Natural killer cell (primary cell): ENCODE measurements at regions not wholly inside any gene's neighbourhood (a gene's known extent, or its start where the extent isn't known, plus 50 kb on each side); places are given as distances from the start of the nearest gene placed in this dataset.
A peak's percentile ranks its signal among the peaks of the same experiment; 100 is the strongest.

Experiments used
- ATAC-seq, 3 donors: fragments of 150-1000 bp in 2 of 3; fragments of 200-7000 bp in 1 of 3; cut with Tn5 transposase; 1 replicate in 1 of 3; 2 replicates in 2 of 3; pipeline ENCODE4 v1.10.0; 2021; ENCODE audit warnings: mild to moderate bottlenecking in 2 of 3, moderate library complexity in 2 of 3
- DNase-seq, 2 donors: peaks; one replicate each; pipeline versions ENCODE4 v3.0.0 to v3.0.0-alpha.2; 2013 to 2021; ENCODE audit warnings: mixed read lengths in 1 of 2
- H3K27ac ChIP-seq: one replicate; pipeline ENCODE4 v1.5.1; 2013; ENCODE audit warnings: mild to moderate bottlenecking, low read length
- H3K27me3 ChIP-seq: one replicate; pipeline ENCODE4 v1.6.1; 2013; ENCODE audit warnings: low read length; ENCODE audit not compliant: control insufficient read depth, insufficient read depth
- H3K36me3 ChIP-seq: one replicate; pipeline ENCODE4 v1.6.1; 2013; ENCODE audit warnings: low read length; ENCODE audit not compliant: control insufficient read depth, insufficient read depth
- H3K4me1 ChIP-seq: one replicate; pipeline ENCODE4 v1.6.1; 2013; ENCODE audit warnings: low read length; ENCODE audit not compliant: control insufficient read depth, insufficient read depth
- H3K4me3 ChIP-seq: one replicate; pipeline ENCODE4 v1.5.1; 2013; ENCODE audit warnings: low read length
- H3K9me3 ChIP-seq: one replicate; pipeline ENCODE4 v1.6.1; 2013; ENCODE audit warnings: low read length; ENCODE audit not compliant: control insufficient read depth, insufficient read depth
- H3K27ac Mint-ChIP-seq, 2 donors: one replicate each; pipeline ENCODE4 v1.8.0; 2022; ENCODE audit warnings: mild to moderate bottlenecking in 2 of 2, mixed read lengths in 2 of 2, moderate library complexity in 1 of 2
- H3K27me3 Mint-ChIP-seq, 2 donors: one replicate each; pipeline ENCODE4 v1.8.0; 2022; ENCODE audit warnings: low read depth in 2 of 2, mixed read lengths in 2 of 2
- H3K36me3 Mint-ChIP-seq: one replicate; pipeline ENCODE4 v1.8.0; 2022; ENCODE audit warnings: mixed read lengths
- H3K4me1 Mint-ChIP-seq, 2 donors: one replicate each; pipeline ENCODE4 v1.8.0; 2022; ENCODE audit warnings: mixed read lengths in 2 of 2
- H3K4me3 Mint-ChIP-seq: one replicate; pipeline ENCODE4 v1.8.0; 2022; ENCODE audit warnings: mild to moderate bottlenecking, moderate library complexity, mixed read lengths
- H3K9me3 Mint-ChIP-seq, 2 donors: one replicate each; pipeline ENCODE4 v1.8.0; 2022; ENCODE audit warnings: mixed read lengths in 2 of 2
- WGBS: methylation state at CpG from one replicate; pipeline ENCODE4 v1.1.7; 2013; ENCODE audit warnings: missing lambda C conversion rate; ENCODE audit not compliant: insufficient coverage; 5-methylcytosine and 5-hydroxymethylcytosine counted together
- intact Hi-C: fragments of 100-400 bp; cut with micrococcal nuclease; formaldehyde crosslinking; loops from one replicate; pipeline ENCODE4 v1.14.2; 2022
- TF ChIP-seq, protein P1 (sequence below): fragments of 200-600 bp; IDR thresholded peaks from one replicate; pipeline ENCODE4 v1.8.0; 2022; ENCODE audit warnings: antibody characterized with exemption

DNA sequence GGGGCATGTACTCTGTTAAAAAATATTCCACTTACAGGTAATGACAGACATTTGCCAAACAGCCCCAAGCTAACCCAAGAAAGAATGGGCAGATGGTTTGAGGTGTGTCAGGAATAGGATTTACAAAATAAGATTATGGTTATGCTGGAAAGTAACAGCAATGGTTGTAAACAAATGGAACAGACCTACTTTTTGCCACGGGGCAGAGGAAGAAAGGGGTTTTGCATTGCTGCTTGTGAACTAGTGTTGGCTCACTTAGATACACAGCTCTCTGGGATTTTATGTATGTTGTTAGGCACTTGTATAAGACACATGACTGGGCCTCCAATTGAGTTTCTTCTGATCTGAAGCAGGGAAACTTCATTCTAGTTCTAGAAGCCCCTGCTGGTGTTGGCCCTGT, 191.5 kb upstream of the GDNF start:
- TF ChIP-seq, protein P1, sequence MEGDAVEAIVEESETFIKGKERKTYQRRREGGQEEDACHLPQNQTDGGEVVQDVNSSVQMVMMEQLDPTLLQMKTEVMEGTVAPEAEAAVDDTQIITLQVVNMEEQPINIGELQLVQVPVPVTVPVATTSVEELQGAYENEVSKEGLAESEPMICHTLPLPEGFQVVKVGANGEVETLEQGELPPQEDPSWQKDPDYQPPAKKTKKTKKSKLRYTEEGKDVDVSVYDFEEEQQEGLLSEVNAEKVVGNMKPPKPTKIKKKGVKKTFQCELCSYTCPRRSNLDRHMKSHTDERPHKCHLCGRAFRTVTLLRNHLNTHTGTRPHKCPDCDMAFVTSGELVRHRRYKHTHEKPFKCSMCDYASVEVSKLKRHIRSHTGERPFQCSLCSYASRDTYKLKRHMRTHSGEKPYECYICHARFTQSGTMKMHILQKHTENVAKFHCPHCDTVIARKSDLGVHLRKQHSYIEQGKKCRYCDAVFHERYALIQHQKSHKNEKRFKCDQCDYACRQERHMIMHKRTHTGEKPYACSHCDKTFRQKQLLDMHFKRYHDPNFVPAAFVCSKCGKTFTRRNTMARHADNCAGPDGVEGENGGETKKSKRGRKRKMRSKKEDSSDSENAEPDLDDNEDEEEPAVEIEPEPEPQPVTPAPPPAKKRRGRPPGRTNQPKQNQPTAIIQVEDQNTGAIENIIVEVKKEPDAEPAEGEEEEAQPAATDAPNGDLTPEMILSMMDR = no peak
- Mint-ChIP-seq H3K4me3 (no peak overlapping the region), H3K36me3 (no peaks in the 10 kb centered on the region), H3K27me3 (no peaks in the 10 kb centered on the region), H3K27ac (no peak overlapping the region), H3K4me1 (no peaks in the 10 kb centered on the region), H3K9me3 (peaks cover 2% of the 10 kb centered on the region in 2 donors)
- Histone ChIP-seq H3K27me3 (no peaks in the 10 kb centered on the region), H3K9me3 (no peaks in the 10 kb centered on the region), H3K36me3 (no peaks in the 10 kb centered on the region), H3K4me1 (no peaks in the 10 kb centered on the region), H3K4me3 (no peak overlapping the region), H3K27ac (no peak overlapping the region)
- ATAC-seq (no peak), DNase-seq (no peak)
- 94% methylated on average over 1 of the region's 1 CpG for WGBS
- intact Hi-C loops = no loop called here

DNA sequence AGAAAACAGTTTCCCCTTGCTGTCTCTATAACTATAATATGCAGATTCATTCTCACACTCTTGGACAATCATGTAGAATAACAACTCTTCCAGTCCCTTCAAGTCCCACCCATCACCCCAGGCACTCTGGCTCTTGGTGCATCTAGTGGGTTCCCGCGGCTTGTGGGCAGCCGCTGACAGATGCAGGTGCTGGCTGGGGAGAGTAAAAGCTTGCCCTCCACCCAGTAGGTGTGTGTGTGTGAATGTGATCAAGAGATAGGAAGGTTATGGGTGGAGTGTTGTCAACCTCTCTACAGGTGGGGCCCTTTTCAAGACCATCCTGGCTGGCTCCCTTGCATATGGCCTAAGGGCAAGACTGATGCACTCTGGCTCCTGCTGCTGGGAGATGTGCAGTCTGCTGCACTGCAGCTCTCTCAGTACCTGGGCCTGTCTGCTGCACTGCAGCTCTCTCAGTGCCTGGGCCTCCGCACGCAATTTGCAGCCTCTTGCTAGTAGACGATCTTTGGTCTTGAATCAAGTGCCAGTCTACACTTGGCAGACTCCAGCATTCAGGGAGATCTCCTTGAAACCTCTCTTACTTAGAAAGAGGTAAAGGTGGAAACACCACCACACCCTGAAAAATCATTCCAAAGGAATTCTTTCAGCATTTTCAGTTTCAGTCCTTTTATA, 189.7 kb upstream of the GDNF start:
- H3K27me3 Mint-ChIP-seq = no peaks in the 10 kb centered on the region
- TF ChIP-seq, protein P1 = no peak
- no peak overlapping the region for H3K4me3 ChIP-seq

DNA sequence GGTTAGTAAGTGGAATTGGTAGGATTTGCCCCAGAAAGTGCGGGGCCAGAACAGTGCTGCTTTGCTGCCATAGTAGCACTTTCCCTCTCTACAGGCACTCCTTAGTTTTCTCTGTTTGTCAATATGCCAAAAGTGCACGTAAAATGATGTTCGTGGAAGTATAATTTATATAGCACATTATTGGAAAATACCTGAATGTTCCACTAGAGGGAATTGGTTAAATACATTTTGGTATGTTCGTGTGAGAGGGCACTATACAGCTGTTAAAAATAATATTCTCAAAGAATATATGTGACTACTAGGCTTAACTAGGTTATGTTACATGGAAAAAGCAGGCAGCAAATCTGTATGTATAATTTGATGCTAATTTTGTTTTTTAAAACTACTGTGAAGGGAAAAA, 184.0 kb upstream of the GDNF start:
- DNase-seq (no peak), ATAC-seq (no peak)
- Histone ChIP-seq H3K27me3 (no peaks in the 10 kb centered on the region), H3K36me3 (no peaks in the 10 kb centered on the region), H3K9me3 (no peaks in the 10 kb centered on the region), H3K4me3 (no peak overlapping the region), H3K27ac (no peak overlapping the region), H3K4me1 (no peaks in the 10 kb centered on the region)
- Mint-ChIP-seq H3K4me1 (no peaks in the 10 kb centered on the region), H3K27me3 (no peaks in the 10 kb centered on the region), H3K9me3 (peaks cover 0 to 3% of the 10 kb centered on the region in 2 donors), H3K36me3 (no peaks in the 10 kb centered on the region), H3K27ac (no peak overlapping the region), H3K4me3 (no peak overlapping the region)
- TF ChIP-seq, protein P1 = no peak
- 88% methylated on average over 1 of the region's 4 CpGs for WGBS
- intact Hi-C loops = no loop called here

More for the DNA sequence above, 189.7 kb upstream of the GDNF start:
- 97% methylated on average over 6 of the region's 6 CpGs for WGBS
- Histone ChIP-seq H3K27me3 (no peaks in the 10 kb centered on the region), H3K9me3 (no peaks in the 10 kb centered on the region), H3K27ac (no peak overlapping the region), H3K36me3 (no peaks in the 10 kb centered on the region), H3K4me1 (no peaks in the 10 kb centered on the region)
- Mint-ChIP-seq H3K9me3 (peaks cover 0 to 2% of the 10 kb centered on the region in 2 donors), H3K27ac (no peak overlapping the region), H3K36me3 (no peaks in the 10 kb centered on the region), H3K4me3 (no peak overlapping the region), H3K4me1 (no peaks in the 10 kb centered on the region)
- intact Hi-C loops = no loop called here
- DNase-seq = no peak
- peak in 1 of 3 donors; percentile 16 for ATAC-seq

GRCh38 chr5:38023371-38023770, 183.5 kb upstream of the GDNF start:
- no peaks in the 10 kb centered on the region for H3K27me3 ChIP-seq
- no peak overlapping the region for H3K27ac Mint-ChIP-seq
- no peak for ATAC-seq
- H3K36me3 ChIP-seq = no peaks in the 10 kb centered on the region
- DNase-seq = no peak
- peaks cover 0 to 3% of the 10 kb centered on the region in 2 donors for H3K9me3 Mint-ChIP-seq
- H3K4me3 Mint-ChIP-seq = no peak overlapping the region
- H3K27ac ChIP-seq = no peak overlapping the region
- intact Hi-C loops = no loop called here
- H3K4me1 Mint-ChIP-seq = no peaks in the 10 kb centered on the region
- H3K9me3 ChIP-seq = no peaks in the 10 kb centered on the region
- no peaks in the 10 kb centered on the region for H3K4me1 ChIP-seq
- TF ChIP-seq, protein P1 = no peak
- no peaks in the 10 kb centered on the region for H3K36me3 Mint-ChIP-seq
- no peak overlapping the region for H3K4me3 ChIP-seq
- 79% methylated on average over 3 of the region's 4 CpGs for WGBS
- no peaks in the 10 kb centered on the region for H3K27me3 Mint-ChIP-seq
